VCaP (cell line): ENCODE measurements at regions not wholly inside any gene's neighbourhood (a gene's known extent, or its start where the extent isn't known, plus 50 kb on each side); places are given as distances from the start of the nearest gene placed in this dataset.
"Not testable (repeated sequence)": the region's sequence is repeated elsewhere in the genome, so short reads cannot be mapped to it uniquely, and the experiment has no call there.

ENCODE experiments used
- H3K27ac ChIP-seq: fragments of 450-650 bp; 2 replicates; pipeline ENCODE4 v1.5.1; 2017
- CTCF ChIP-seq: fragments of 450-650 bp; conservative IDR thresholded peaks from 2 replicates; pipeline ENCODE4 v1.5.1; 2017; ENCODE audit warnings: mild to moderate bottlenecking, moderate library complexity

- no peak overlapping the region for H3K27ac ChIP-seq
- no peak for TF ChIP-seq CTCF
These were observed 243.3 kb upstream of the CTNND2 start for GRCh38 chr5:12147513-12147912.

- no peak overlapping the region for H3K27ac ChIP-seq
- no peak for TF ChIP-seq CTCF
These were observed 237.2 kb upstream of the CTNND2 start for GRCh38 chr5:12141496-12141895.

- TF ChIP-seq CTCF, result no peak
- H3K27ac ChIP-seq, result no peak overlapping the region
These were observed 229.3 kb upstream of the CTNND2 start for GRCh38 chr5:12133520-12133919.

GRCh38 chr5:12131020-12131419 lies 226.8 kb upstream of the CTNND2 start:
- H3K27ac ChIP-seq, result not testable (repeated sequence)

GRCh38 chr5:12125895-12126294 lies 221.6 kb upstream of the CTNND2 start:
- no peak for TF ChIP-seq CTCF
- no peak overlapping the region for H3K27ac ChIP-seq

- H3K27ac ChIP-seq, result no peak overlapping the region
- TF ChIP-seq CTCF, result no peak
These were observed 215.4 kb upstream of the CTNND2 start for GRCh38 chr5:12119657-12120056.

GRCh38 chr5:12114075-12114474 lies 209.8 kb upstream of the CTNND2 start:
- no peak for TF ChIP-seq CTCF
- H3K27ac ChIP-seq, result no peak overlapping the region

GRCh38 chr5:12113062-12113461 lies 208.8 kb upstream of the CTNND2 start:
- TF ChIP-seq CTCF, result no peak
- no peak overlapping the region; the same call in 1 of the 2 replicates for H3K27ac ChIP-seq
